HFFc6 (cell line): ENCODE measurements at regions not wholly inside any gene's neighbourhood (a gene's known extent, or its start where the extent isn't known, plus 50 kb on each side); places are given as distances from the start of the nearest gene placed in this dataset.

Experiments
- DNase-seq: peaks from one replicate; pipeline ENCODE4 v3.0.0-alpha.2; 2018
- H3K27ac Mint-ChIP-seq: 2 replicates; pipeline ENCODE4 v1.8.0; 2020; ENCODE audit warnings: mild to moderate bottlenecking, mixed read lengths
- H3K27me3 Mint-ChIP-seq: 2 replicates; pipeline ENCODE4 v1.8.0; 2021; ENCODE audit warnings: mild to moderate bottlenecking, moderate library complexity, mixed read lengths; ENCODE audit not compliant: insufficient read depth
- H3K36me3 Mint-ChIP-seq: 2 replicates; pipeline ENCODE4 v1.8.0; 2021; ENCODE audit warnings: low read depth, mixed read lengths
- H3K4me1 Mint-ChIP-seq: 2 replicates; pipeline ENCODE4 v1.8.0; 2020; ENCODE audit warnings: low read depth, mixed read lengths
- H3K4me3 Mint-ChIP-seq: 2 replicates; pipeline ENCODE4 v1.8.0; 2020; ENCODE audit warnings: mild to moderate bottlenecking, moderate library complexity, mixed read lengths
- H3K9me3 Mint-ChIP-seq: 2 replicates; pipeline ENCODE4 v1.8.0; 2020; ENCODE audit warnings: mild to moderate bottlenecking, mixed read lengths
- CTCF ChIP-seq: fragments of 200-600 bp; sonication (generic); IDR thresholded peaks from 2 replicates; pipeline ENCODE4 v1.5.0; 2021; ENCODE audit warnings: antibody characterized with exemption, mild to moderate bottlenecking

GRCh38 chr22:22387386-22387736 lies 121.2 kb downstream of the ZNF280B start:
- Mint-ChIP-seq H3K4me3 (no peak overlapping the region), H3K27me3 (peaks cover 17% of the 10 kb centered on the region)

GRCh38 chr22:22388090-22388489 lies 120.5 kb downstream of the ZNF280B start:
- H3K9me3 Mint-ChIP-seq = no peaks in the 10 kb centered on the region
- no peaks in the 10 kb centered on the region for H3K36me3 Mint-ChIP-seq
- H3K4me1 Mint-ChIP-seq = no peaks in the 10 kb centered on the region

More at GRCh38 chr22:22387386-22387736, 121.2 kb downstream of the ZNF280B start:
- Mint-ChIP-seq H3K27ac (no peak overlapping the region), H3K9me3 (no peaks in the 10 kb centered on the region), H3K4me1 (no peaks in the 10 kb centered on the region), H3K36me3 (no peaks in the 10 kb centered on the region)
- TF ChIP-seq CTCF = no peak
- no peak for DNase-seq

GRCh38 chr22:22388494-22388893 lies 120.0 kb downstream of the ZNF280B start:
- no peaks in the 10 kb centered on the region for H3K4me1 Mint-ChIP-seq
- H3K27me3 Mint-ChIP-seq = peaks cover 15% of the 10 kb centered on the region
- no peaks in the 10 kb centered on the region for H3K9me3 Mint-ChIP-seq
- no peak overlapping the region for H3K4me3 Mint-ChIP-seq
- no peak for DNase-seq
- no peak for TF ChIP-seq CTCF
- H3K36me3 Mint-ChIP-seq = no peaks in the 10 kb centered on the region
- no peak overlapping the region for H3K27ac Mint-ChIP-seq

More at GRCh38 chr22:22388090-22388489, 120.5 kb downstream of the ZNF280B start:
- Mint-ChIP-seq H3K27me3 (peaks cover 19% of the 10 kb centered on the region), H3K27ac (no peak overlapping the region), H3K4me3 (no peak overlapping the region)
- no peak for DNase-seq
- TF ChIP-seq CTCF = no peak

- Mint-ChIP-seq H3K4me3 (no peak overlapping the region), H3K36me3 (no peaks in the 10 kb centered on the region), H3K27me3 (peaks cover 14% of the 10 kb centered on the region), H3K9me3 (no peaks in the 10 kb centered on the region), H3K4me1 (no peaks in the 10 kb centered on the region), H3K27ac (no peak overlapping the region)
- no peak for TF ChIP-seq CTCF
- DNase-seq = no peak
Observed at GRCh38 chr22:22389467-22389866, 119.1 kb downstream of the ZNF280B start.

- Mint-ChIP-seq H3K27me3 (peaks cover 20% of the 10 kb centered on the region), H3K9me3 (no peaks in the 10 kb centered on the region), H3K36me3 (no peaks in the 10 kb centered on the region), H3K27ac (no peak overlapping the region), H3K4me3 (no peak overlapping the region), H3K4me1 (no peaks in the 10 kb centered on the region)
- DNase-seq = no peak
- no peak for TF ChIP-seq CTCF
Observed at GRCh38 chr22:22390989-22391388, 117.6 kb downstream of the ZNF280B start.

GRCh38 chr22:22391543-22391942 lies 117.0 kb downstream of the ZNF280B start:
- Mint-ChIP-seq H3K36me3 (no peaks in the 10 kb centered on the region), H3K4me1 (peaks cover 2% of the 10 kb centered on the region), H3K27ac (no peak overlapping the region), H3K4me3 (no peak overlapping the region), H3K9me3 (no peaks in the 10 kb centered on the region), H3K27me3 (peaks cover 19% of the 10 kb centered on the region)
- no peak for TF ChIP-seq CTCF
- DNase-seq = no peak
